Superior temporal gyrus (tissue), 1 donor: ENCODE measurements at regions not wholly inside any gene's neighbourhood (a gene's known extent, or its start where the extent isn't known, plus 50 kb on each side); places are given as distances from the start of the nearest gene placed in this dataset.

Experiments
- DNase-seq: peaks from one replicate; pipeline ENCODE4 v3.0.0-alpha.2; 2016; ENCODE audit errors: extremely low spot score

GRCh38 chr7:156223935-156224832, 411.9 kb upstream of the SHH start:
- no peak for DNase-seq

GRCh38 chr7:156222611-156223010, 410.3 kb upstream of the SHH start:
- DNase-seq: no peak

GRCh38 chr7:156222151-156222550, 409.9 kb upstream of the SHH start:
- no peak for DNase-seq

GRCh38 chr7:156220701-156221100, 408.4 kb upstream of the SHH start:
- no peak for DNase-seq

- no peak for DNase-seq
These were observed 407.9 kb upstream of the SHH start for GRCh38 chr7:156220078-156220605.

- no peak for DNase-seq
These were observed 407.2 kb upstream of the SHH start for GRCh38 chr7:156219307-156220077.

- no peak for DNase-seq
These were observed 406.5 kb upstream of the SHH start for GRCh38 chr7:156218544-156219306.

GRCh38 chr7:156217803-156218202, 405.5 kb upstream of the SHH start:
- DNase-seq: no peak

- DNase-seq: no peak
These were observed 396.8 kb upstream of the SHH start for GRCh38 chr7:156209087-156209486.

GRCh38 chr7:156207306-156207705, 395.0 kb upstream of the SHH start:
- no peak for DNase-seq

- DNase-seq: no peak
These were observed 393.9 kb upstream of the SHH start for GRCh38 chr7:156206174-156206573.

GRCh38 chr7:156204820-156205219, 392.6 kb upstream of the SHH start:
- no peak for DNase-seq

- DNase-seq: no peak
These were observed 391.7 kb upstream of the SHH start for GRCh38 chr7:156203923-156204322.

GRCh38 chr7:156198277-156198676, 386.0 kb upstream of the SHH start:
- DNase-seq: no peak

GRCh38 chr7:156196649-156197048, 384.4 kb upstream of the SHH start:
- no peak for DNase-seq

GRCh38 chr7:156195276-156195675, 383.0 kb upstream of the SHH start:
- no peak for DNase-seq

- no peak for DNase-seq
These were observed 382.6 kb upstream of the SHH start for GRCh38 chr7:156194813-156195212.

- no peak for DNase-seq
These were observed 380.7 kb upstream of the SHH start for GRCh38 chr7:156192921-156193320.

- DNase-seq: no peak
These were observed 378.8 kb upstream of the SHH start for GRCh38 chr7:156191090-156191489.

- DNase-seq: no peak
These were observed 372.8 kb upstream of the SHH start for GRCh38 chr7:156185076-156185475.

GRCh38 chr7:156184164-156184563, 371.9 kb upstream of the SHH start:
- no peak for DNase-seq
